HUES48 (cell line): ENCODE measurements at regions not wholly inside any gene's neighbourhood (a gene's known extent, or its start where the extent isn't known, plus 50 kb on each side); places are given as distances from the start of the nearest gene placed in this dataset.

Experiments used
- H3K27ac ChIP-seq: one replicate; pipeline ENCODE4 v1.7.0; 2013; ENCODE audit warnings: low read depth, low read length, inconsistent platforms
- H3K27me3 ChIP-seq: 2 replicates; pipeline ENCODE4 v1.6.1; 2013; ENCODE audit warnings: mild to moderate bottlenecking, low read length; ENCODE audit not compliant: control insufficient read depth, insufficient read depth
- H3K36me3 ChIP-seq: 2 replicates; pipeline ENCODE4 v1.6.1; 2013; ENCODE audit warnings: low read length; ENCODE audit not compliant: control insufficient read depth, insufficient read depth
- H3K4me1 ChIP-seq: 2 replicates; pipeline ENCODE4 v1.6.1; 2013; ENCODE audit warnings: mild to moderate bottlenecking, low read length; ENCODE audit not compliant: control insufficient read depth, insufficient read depth
- H3K4me3 ChIP-seq: 2 replicates; pipeline ENCODE4 v1.5.1; 2013; ENCODE audit warnings: mild to moderate bottlenecking, low read depth, low read length
- H3K9ac ChIP-seq: 2 replicates; pipeline ENCODE4 v1.6.1; 2013; ENCODE audit warnings: mild to moderate bottlenecking, low read depth, low read length, moderate library complexity
- H3K9me3 ChIP-seq: 2 replicates; pipeline ENCODE4 v1.6.1; 2013; ENCODE audit warnings: low read length; ENCODE audit not compliant: control insufficient read depth, insufficient read depth

DNA sequence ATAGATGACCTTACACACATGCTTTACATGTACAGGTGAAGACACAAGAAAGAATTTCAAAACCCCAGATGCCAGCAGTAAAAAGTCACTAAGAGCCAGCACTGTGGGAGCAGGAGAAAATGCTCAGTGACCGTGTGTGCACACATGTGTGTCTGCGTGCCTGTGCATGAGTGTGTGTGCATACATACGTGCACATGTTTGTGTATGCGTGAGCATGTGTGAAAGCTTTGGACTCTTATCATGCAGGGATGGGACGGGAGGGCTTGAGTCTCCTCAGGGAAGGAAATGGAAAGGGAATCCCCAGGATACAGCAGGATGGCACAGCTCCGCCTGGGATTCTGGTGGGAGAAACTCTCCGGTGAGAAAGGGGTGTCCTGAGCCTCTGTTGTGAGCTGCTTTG is 121.5 kb upstream of the B3GAT1 start:
- Histone ChIP-seq H3K27me3 (no peaks in the 10 kb centered on the region), H3K36me3 (no peaks in the 10 kb centered on the region), H3K9me3 (no peaks in the 10 kb centered on the region), H3K9ac (no peak overlapping the region), H3K4me3 (no peak overlapping the region), H3K27ac (no peak overlapping the region), H3K4me1 (no peaks in the 10 kb centered on the region; the same call in 1 of the 2 replicates)

DNA sequence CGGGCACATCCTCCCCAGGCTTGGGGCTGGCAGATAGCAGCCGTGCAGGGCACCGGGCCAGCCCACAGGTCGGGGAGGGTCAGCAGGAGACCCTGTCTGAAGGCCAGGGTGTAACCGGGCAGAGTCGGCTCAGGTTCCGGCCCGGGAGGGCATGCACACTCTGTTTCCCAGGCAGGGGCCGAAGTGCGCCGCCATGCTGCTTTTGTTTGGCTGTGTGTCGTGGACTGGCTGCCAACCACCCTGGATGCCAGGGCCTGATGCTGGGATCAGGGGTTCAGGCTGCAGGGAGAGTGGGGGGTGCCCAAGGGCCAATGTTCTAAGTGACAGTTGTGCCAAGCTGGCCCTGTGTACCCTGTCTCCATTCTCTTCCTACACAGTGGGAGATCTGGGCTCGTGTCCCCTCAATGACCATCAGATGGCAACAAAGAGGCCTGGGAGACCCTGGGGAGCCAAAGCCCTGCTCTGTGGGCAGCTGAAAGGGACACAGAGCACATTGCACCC is 120.9 kb upstream of the B3GAT1 start:
- no peaks in the 10 kb centered on the region for H3K36me3 ChIP-seq
- H3K4me1 ChIP-seq, result peaks cover 2% of the 10 kb centered on the region; the same call in 1 of the 2 replicates
- no peak overlapping the region for H3K27ac ChIP-seq
- H3K27me3 ChIP-seq, result no peaks in the 10 kb centered on the region
- H3K9me3 ChIP-seq, result no peaks in the 10 kb centered on the region
- no peak overlapping the region for H3K4me3 ChIP-seq
- H3K9ac ChIP-seq, result no peak overlapping the region

DNA sequence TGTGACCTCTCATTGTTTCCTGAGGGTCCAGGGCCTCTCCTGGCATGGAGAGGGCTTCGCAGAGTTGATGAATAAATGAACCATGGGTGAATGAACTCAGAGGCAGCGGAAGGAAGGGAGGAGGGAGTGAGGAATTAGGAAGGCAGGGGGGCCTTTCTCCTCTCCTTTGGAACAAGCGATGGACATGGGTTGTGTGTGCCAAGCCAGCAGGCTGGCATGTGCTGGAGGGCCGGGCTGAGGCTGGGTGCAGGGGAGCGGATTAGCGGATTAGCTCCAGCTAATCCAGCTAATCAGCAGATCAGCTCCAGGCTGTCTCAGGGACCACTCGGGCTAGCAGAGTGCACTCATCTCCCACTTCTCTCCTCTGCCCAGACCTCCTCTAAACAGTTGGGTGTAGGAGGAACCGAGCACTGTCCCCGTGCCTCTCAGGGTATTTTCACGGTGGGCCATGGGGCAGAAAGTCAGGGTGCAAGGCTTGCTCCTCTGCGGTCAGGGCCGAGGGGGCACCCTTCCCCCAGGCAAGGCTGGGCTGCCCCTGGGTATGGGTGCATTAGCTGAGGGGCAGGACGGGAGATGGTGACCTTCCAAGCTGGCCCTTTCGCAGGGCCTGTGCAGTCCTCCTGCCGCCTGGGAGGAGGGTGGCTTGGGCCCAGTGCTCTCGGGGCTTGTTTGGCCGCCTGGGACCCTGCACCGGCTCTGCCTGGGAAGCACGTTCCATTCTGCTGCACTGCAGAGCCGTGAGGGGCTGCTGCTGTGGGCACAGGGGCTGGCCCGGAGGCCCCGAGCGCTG is 120.3 kb upstream of the B3GAT1 start:
- Histone ChIP-seq H3K9ac (no peak overlapping the region), H3K27me3 (no peaks in the 10 kb centered on the region), H3K9me3 (no peaks in the 10 kb centered on the region)

DNA sequence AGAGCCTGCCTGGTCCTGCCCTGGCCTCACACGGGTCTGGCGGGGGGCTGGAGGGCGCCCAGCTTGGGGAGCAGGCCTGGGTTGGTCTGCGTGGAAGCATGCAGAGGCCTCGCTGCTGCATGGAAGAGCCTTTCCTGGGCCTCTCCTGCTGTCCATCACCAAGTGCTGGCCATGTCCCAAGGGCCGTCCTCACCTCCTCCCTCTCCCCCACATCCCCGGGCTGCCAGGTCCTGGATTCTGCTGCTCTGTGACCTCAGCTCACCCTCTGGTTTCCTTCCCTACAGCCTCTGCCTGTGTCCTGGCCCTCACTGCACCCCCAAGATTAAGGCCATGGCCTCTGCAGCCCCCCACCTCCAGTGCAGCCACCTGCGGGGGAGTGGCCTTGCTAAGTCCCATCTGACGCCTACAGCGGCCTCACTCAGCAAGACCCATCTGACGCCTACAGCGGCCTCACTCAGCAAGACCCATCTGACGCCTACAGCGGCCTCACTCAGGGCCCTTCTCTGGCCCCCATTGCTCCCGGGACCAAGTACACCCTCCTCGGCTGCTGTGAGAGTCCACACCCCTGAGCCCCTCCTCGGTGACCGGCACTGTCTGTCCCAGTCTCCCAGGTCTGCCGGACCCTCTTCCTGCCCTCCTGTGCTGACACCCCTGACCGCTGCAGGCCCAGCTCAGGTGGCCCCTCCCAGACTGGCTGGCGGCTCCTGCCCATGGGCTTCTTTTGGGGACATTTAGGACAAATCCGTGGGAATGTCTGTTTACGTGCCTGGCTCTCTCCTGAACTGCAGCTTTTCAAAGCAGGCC is 119.5 kb upstream of the B3GAT1 start:
- Histone ChIP-seq H3K27ac (no peak overlapping the region), H3K4me1 (peaks cover 8% of the 10 kb centered on the region), H3K27me3 (no peaks in the 10 kb centered on the region), H3K9ac (no peak overlapping the region), H3K4me3 (no peak overlapping the region), H3K9me3 (no peaks in the 10 kb centered on the region), H3K36me3 (no peaks in the 10 kb centered on the region)

More for the DNA sequence above, 120.3 kb upstream of the B3GAT1 start:
- H3K4me1 ChIP-seq, result peaks cover 8% of the 10 kb centered on the region
- H3K27ac ChIP-seq, result no peak overlapping the region
- no peaks in the 10 kb centered on the region for H3K36me3 ChIP-seq
- H3K4me3 ChIP-seq, result no peak overlapping the region

DNA sequence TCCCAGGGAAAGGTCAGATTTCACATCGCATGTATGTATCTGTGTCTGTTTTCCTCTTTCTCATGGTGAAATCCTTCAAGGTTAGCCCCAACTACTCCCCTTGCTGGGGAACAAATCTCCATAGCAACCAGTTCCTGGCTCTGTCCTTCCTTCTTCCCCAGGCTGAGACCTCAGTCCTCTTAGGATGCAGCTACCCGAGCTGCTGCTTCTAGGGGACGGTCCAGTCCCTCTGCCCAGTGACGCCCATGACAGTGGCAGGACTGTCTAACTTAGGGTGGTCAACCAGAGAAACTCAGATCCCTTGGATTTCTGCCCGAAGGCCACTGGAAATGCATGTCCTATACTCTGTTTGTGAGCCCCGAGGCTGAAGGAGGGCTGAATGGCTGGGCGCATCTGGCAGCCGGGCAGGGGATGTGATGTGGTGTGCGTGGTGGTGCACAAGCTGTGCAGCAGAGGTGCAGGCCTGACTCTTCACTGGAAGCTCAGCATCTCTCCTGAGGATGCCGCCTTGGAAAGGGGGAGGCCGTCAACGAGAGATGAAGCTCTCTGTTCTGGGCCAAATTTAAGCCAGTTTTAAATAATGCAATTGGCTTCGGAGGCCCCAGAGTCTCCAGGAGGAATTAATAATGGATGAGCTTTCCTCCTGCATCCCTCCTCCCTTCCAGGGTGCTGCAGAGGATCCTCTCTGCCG is 118.7 kb upstream of the B3GAT1 start:
- no peaks in the 10 kb centered on the region for H3K27me3 ChIP-seq
- no peaks in the 10 kb centered on the region for H3K36me3 ChIP-seq
- H3K4me3 ChIP-seq, result no peak overlapping the region
- H3K9me3 ChIP-seq, result no peaks in the 10 kb centered on the region
- no peak overlapping the region for H3K9ac ChIP-seq
- H3K27ac ChIP-seq, result no peak overlapping the region
- peaks cover 8% of the 10 kb centered on the region for H3K4me1 ChIP-seq

DNA sequence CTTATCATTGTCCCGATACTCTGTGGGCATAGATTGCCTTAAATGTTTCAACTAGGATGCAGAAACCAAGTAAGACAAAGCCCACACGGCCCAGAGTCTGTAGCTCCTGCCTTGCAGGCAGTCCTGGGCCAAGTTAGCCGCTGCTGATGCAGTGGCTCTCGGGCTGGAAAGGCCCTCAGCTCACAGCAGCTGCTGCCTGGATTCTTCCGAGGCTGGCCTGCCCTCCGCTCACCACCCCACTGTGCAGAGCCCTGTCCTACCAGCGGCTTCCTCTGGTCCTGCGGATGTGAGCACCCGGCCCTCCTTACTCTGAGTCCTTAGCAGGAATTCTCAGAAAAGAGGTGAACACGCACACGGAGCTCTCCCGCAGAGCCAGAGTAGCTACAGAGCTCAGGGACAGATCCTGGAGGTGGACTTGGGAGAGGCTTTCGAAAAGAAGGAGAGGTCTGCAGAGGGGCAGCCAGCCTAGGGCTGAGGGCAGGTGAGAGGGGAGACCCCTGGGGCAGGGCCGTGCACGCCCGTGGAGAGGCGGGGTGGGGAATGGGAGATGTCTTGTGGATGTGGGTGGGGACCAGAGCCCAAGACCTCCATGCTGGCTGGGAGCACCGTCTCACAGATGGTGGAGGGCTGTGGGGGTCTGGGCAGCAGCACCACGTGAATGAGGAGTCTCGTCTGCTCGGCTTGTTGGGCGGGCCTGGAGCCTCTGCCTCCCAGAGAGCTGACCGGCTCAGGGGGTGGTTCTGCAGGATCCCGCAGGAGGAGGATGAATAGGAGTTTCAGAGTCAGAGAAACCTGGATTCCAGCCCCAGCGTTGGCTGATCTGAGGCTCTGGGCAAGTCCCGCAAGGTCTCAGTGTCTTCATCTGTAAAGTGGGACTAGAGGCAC is 117.4 kb upstream of the B3GAT1 start:
- no peaks in the 10 kb centered on the region for H3K27me3 ChIP-seq
- H3K27ac ChIP-seq, result no peak overlapping the region
- H3K4me1 ChIP-seq, result peaks cover 8% of the 10 kb centered on the region
- no peak overlapping the region for H3K9ac ChIP-seq
- H3K4me3 ChIP-seq, result no peak overlapping the region
- H3K36me3 ChIP-seq, result no peaks in the 10 kb centered on the region
- no peaks in the 10 kb centered on the region for H3K9me3 ChIP-seq

DNA sequence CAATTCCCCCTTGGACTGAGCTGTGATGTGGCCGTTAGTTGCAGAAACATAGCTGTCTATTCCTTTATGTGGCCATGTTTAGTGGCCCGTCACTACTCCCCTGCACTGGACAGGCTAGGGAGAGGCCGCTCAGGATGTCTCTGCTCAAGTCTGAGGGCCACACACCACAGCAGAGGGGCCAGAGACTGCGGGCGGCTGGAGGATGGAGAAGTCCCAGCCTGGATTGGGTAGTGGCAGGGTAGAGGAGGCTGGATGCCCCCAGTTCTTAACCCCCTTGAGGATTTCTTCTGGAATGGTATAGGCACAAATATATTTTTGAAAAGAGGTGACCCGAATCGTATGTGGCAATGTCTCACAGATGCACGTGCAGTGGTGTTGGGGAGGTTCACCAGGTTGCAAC is 116.4 kb upstream of the B3GAT1 start:
- Histone ChIP-seq H3K27me3 (no peaks in the 10 kb centered on the region), H3K9me3 (no peaks in the 10 kb centered on the region), H3K27ac (no peak overlapping the region), H3K9ac (no peak overlapping the region), H3K36me3 (no peaks in the 10 kb centered on the region), H3K4me3 (no peak overlapping the region), H3K4me1 (peaks cover 8% of the 10 kb centered on the region)

DNA sequence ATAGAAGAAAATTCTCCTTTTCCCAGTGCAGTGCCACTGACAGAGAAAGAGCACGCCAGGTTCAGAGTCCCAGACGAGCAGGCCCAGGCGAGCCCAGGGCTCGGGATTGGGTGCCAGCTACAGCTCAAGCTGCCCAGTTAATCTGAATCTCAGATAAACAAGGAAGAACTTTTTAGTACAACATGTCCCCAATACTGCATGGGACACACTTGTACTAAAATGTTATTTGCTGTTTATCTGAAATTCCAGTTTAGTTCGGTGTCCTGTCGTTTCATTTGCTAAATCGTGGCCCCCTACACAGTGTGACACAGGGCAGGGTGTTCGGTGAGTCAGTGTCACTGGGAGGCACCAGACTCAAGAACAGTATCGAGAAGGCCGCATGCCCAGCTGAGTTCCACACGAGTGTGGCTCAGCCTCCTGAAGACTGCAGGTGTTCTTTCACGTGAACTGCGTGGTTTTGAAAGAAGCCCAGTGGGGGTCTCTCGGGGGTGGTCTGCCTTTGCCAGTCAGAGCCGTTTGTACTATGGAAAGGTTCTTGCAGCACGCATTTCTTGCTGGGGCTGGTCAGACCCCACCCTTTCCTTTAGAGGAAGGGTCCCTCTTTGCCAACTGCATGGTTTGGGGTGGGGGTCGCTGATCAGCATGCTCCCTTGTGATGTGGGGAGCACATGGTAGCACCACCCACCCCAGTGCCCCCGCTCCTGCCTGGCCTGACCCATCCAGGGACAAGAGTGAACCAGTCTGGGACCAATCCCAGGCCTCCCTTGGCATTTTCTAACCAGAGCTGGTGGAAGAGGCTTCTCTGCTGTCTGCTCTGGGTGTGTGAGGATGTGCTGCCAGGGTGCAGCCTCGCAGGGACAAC is 115.6 kb upstream of the B3GAT1 start:
- no peak overlapping the region for H3K9ac ChIP-seq
- H3K4me3 ChIP-seq, result no peak overlapping the region
- no peaks in the 10 kb centered on the region for H3K27me3 ChIP-seq
- H3K36me3 ChIP-seq, result no peaks in the 10 kb centered on the region
- peaks cover 8% of the 10 kb centered on the region for H3K4me1 ChIP-seq
- H3K9me3 ChIP-seq, result no peaks in the 10 kb centered on the region
- H3K27ac ChIP-seq, result no peak overlapping the region

DNA sequence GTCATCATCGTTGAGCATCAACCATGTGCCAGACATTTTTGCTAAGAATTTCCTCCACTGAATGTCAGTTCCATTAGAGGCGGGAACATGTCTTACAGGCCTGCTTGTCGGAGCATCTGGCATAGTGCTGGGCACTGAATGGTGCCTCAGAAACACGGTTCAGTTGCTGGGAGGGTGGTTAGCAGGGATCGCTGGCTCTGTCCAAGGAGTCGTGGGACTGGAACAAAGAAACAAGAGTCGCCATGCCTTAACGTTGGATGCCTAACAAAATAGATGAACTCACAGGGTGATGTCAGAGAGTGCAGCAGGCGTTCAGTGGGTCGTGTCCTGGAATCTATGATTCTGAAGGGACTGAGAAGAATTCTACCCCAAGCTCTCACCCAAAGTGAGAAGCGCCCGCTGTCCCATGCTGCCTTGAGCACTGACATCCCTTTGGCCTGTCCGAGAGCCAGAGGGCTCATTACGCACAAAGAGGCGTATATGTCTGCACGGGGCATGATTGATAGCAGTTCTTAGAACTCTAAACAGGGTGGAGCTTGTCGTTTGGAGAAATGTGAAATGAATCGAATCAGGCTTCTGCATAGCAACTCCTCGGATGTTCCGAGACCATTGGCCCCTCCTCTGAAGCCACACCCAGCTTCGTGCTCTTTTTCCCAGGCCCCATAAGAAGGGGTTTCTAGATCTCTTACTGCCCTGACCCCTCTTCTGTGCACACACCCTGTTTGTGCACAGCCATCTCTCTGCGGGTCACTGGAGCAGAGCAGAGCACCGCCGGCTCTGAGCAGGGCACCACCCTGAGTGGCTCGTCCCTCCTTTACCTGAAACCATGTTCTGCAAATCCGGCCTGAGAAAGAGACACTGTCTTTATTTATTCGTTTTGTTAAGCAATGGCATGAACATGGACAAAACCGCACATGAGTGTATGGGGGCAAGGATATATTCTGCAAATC is 113.1 kb upstream of the B3GAT1 start:
- Histone ChIP-seq H3K36me3 (no peaks in the 10 kb centered on the region), H3K4me3 (no peak overlapping the region), H3K9ac (no peak overlapping the region), H3K27me3 (no peaks in the 10 kb centered on the region), H3K4me1 (peaks cover 8% of the 10 kb centered on the region), H3K9me3 (no peaks in the 10 kb centered on the region), H3K27ac (no peak overlapping the region)
